ENCODE measurements at regions not wholly inside any gene's neighbourhood (a gene's known extent, or its start where the extent isn't known, plus 50 kb on each side); places are given as distances from the start of the nearest gene placed in this dataset.
"Not testable (repeated sequence)": the region's sequence is repeated elsewhere in the genome, so short reads cannot be mapped to it uniquely, and the experiment has no call there.

GRCh38 chr5:162685302-162685701, 617.7 kb downstream of the GABRG2 start:
- DNase-seq (ENCODE audit: low read depth in 4 of 6, low spot score in 6 of 6), result no peak
- Histone ChIP-seq H3K4me3 (ENCODE audit: low read depth, low read length) (no peak overlapping the region), H3K4me1 (ENCODE audit: control insufficient read depth, insufficient read depth, low read length) (no peaks in the 10 kb centered on the region), H3K36me3 (ENCODE audit: control insufficient read depth, insufficient read depth, low read length) (no peaks in the 10 kb centered on the region), H3K9me3 (ENCODE audit: control insufficient read depth, insufficient read depth, low read length) (no peaks in the 10 kb centered on the region), H3K27ac (ENCODE audit: low read depth, low read length) (no peak overlapping the region), H3K27me3 (ENCODE audit: control insufficient read depth, insufficient read depth, low read length) (no peaks in the 10 kb centered on the region)
- WGBS (ENCODE audit: insufficient coverage), result 97% methylated on average over 15 of the region's 15 CpGs

GRCh38 chr5:162696272-162696671, 628.7 kb downstream of the GABRG2 start:
- not testable (repeated sequence) for H3K27me3 ChIP-seq (ENCODE audit: control insufficient read depth, insufficient read depth, low read length); H3K4me1 ChIP-seq (ENCODE audit: control insufficient read depth, insufficient read depth, low read length); H3K27ac ChIP-seq (ENCODE audit: low read depth, low read length); H3K4me3 ChIP-seq (ENCODE audit: low read depth, low read length); DNase-seq (ENCODE audit: low read depth in 4 of 6, low spot score in 6 of 6); H3K36me3 ChIP-seq (ENCODE audit: control insufficient read depth, insufficient read depth, low read length); H3K9me3 ChIP-seq (ENCODE audit: control insufficient read depth, insufficient read depth, low read length)
- 89% methylated on average over 4 of the region's 5 CpGs for WGBS (ENCODE audit: insufficient coverage)

GRCh38 chr5:162699361-162699760, 631.8 kb downstream of the GABRG2 start:
- no peaks in the 10 kb centered on the region for H3K36me3 ChIP-seq (ENCODE audit: control insufficient read depth, insufficient read depth, low read length)
- no peak overlapping the region for H3K4me3 ChIP-seq (ENCODE audit: low read depth, low read length)
- peak in 1 of 6 donors; percentile 28 for DNase-seq (ENCODE audit: low read depth in 4 of 6, low spot score in 6 of 6)
- H3K4me1 ChIP-seq (ENCODE audit: control insufficient read depth, insufficient read depth, low read length), result no peaks in the 10 kb centered on the region
- H3K9me3 ChIP-seq (ENCODE audit: control insufficient read depth, insufficient read depth, low read length), result no peaks in the 10 kb centered on the region
- H3K27ac ChIP-seq (ENCODE audit: low read depth, low read length), result no peak overlapping the region
- H3K27me3 ChIP-seq (ENCODE audit: control insufficient read depth, insufficient read depth, low read length), result no peaks in the 10 kb centered on the region
- WGBS (ENCODE audit: insufficient coverage), result no CpG with 5 or more reads among the region's 4 CpGs

GRCh38 chr5:162703914-162704313, 636.3 kb downstream of the GABRG2 start:
- Histone ChIP-seq H3K27me3 (ENCODE audit: control insufficient read depth, insufficient read depth, low read length) (no peaks in the 10 kb centered on the region), H3K4me3 (ENCODE audit: low read depth, low read length) (no peak overlapping the region), H3K36me3 (ENCODE audit: control insufficient read depth, insufficient read depth, low read length) (no peaks in the 10 kb centered on the region), H3K4me1 (ENCODE audit: control insufficient read depth, insufficient read depth, low read length) (no peaks in the 10 kb centered on the region), H3K9me3 (ENCODE audit: control insufficient read depth, insufficient read depth, low read length) (no peaks in the 10 kb centered on the region), H3K27ac (ENCODE audit: low read depth, low read length) (no peak overlapping the region)
- DNase-seq (ENCODE audit: low read depth in 4 of 6, low spot score in 6 of 6), result peak in 2 of 6 donors; percentile 18 to 44
- WGBS (ENCODE audit: insufficient coverage), result 100% methylated on average over 1 of the region's 2 CpGs

GRCh38 chr5:162711244-162711643, 643.7 kb downstream of the GABRG2 start:
- DNase-seq (ENCODE audit: low read depth in 4 of 6, low spot score in 6 of 6), result no peak
- Histone ChIP-seq H3K27ac (ENCODE audit: low read depth, low read length) (no peak overlapping the region), H3K27me3 (ENCODE audit: control insufficient read depth, insufficient read depth, low read length) (no peaks in the 10 kb centered on the region), H3K4me3 (ENCODE audit: low read depth, low read length) (no peak overlapping the region), H3K36me3 (ENCODE audit: control insufficient read depth, insufficient read depth, low read length) (no peaks in the 10 kb centered on the region), H3K4me1 (ENCODE audit: control insufficient read depth, insufficient read depth, low read length) (no peaks in the 10 kb centered on the region), H3K9me3 (ENCODE audit: control insufficient read depth, insufficient read depth, low read length) (no peaks in the 10 kb centered on the region)
- 80% methylated on average over 3 of the region's 4 CpGs for WGBS (ENCODE audit: insufficient coverage)

- Histone ChIP-seq H3K27me3 (ENCODE audit: control insufficient read depth, insufficient read depth, low read length) (no peaks in the 10 kb centered on the region), H3K4me1 (ENCODE audit: control insufficient read depth, insufficient read depth, low read length) (no peaks in the 10 kb centered on the region), H3K27ac (ENCODE audit: low read depth, low read length) (no peak overlapping the region), H3K4me3 (ENCODE audit: low read depth, low read length) (no peak overlapping the region), H3K9me3 (ENCODE audit: control insufficient read depth, insufficient read depth, low read length) (peaks cover 5% of the 10 kb centered on the region), H3K36me3 (ENCODE audit: control insufficient read depth, insufficient read depth, low read length) (no peaks in the 10 kb centered on the region)
- DNase-seq (ENCODE audit: low read depth in 4 of 6, low spot score in 6 of 6), result no peak
These were observed 652.1 kb downstream of the GABRG2 start for GRCh38 chr5:162719720-162720119.

GRCh38 chr5:162721125-162721524, 653.6 kb downstream of the GABRG2 start:
- no peaks in the 10 kb centered on the region for H3K27me3 ChIP-seq (ENCODE audit: control insufficient read depth, insufficient read depth, low read length)
- WGBS (ENCODE audit: insufficient coverage), result no CpG with 5 or more reads among the region's 1 CpG
- H3K4me3 ChIP-seq (ENCODE audit: low read depth, low read length), result no peak overlapping the region
- DNase-seq (ENCODE audit: low read depth in 4 of 6, low spot score in 6 of 6), result no peak
- H3K27ac ChIP-seq (ENCODE audit: low read depth, low read length), result no peak overlapping the region
- H3K9me3 ChIP-seq (ENCODE audit: control insufficient read depth, insufficient read depth, low read length), result peaks cover 5% of the 10 kb centered on the region
- H3K4me1 ChIP-seq (ENCODE audit: control insufficient read depth, insufficient read depth, low read length), result no peaks in the 10 kb centered on the region
- no peaks in the 10 kb centered on the region for H3K36me3 ChIP-seq (ENCODE audit: control insufficient read depth, insufficient read depth, low read length)

GRCh38 chr5:162752612-162753011, 684.8 kb upstream of the CCNG1 start:
- Histone ChIP-seq H3K4me3 (ENCODE audit: low read depth, low read length) (no peak overlapping the region), H3K27ac (ENCODE audit: low read depth, low read length) (no peak overlapping the region), H3K9me3 (ENCODE audit: control insufficient read depth, insufficient read depth, low read length) (no peaks in the 10 kb centered on the region), H3K36me3 (ENCODE audit: control insufficient read depth, insufficient read depth, low read length) (no peaks in the 10 kb centered on the region), H3K4me1 (ENCODE audit: control insufficient read depth, insufficient read depth, low read length) (no peaks in the 10 kb centered on the region), H3K27me3 (ENCODE audit: control insufficient read depth, insufficient read depth, low read length) (no peaks in the 10 kb centered on the region)
- WGBS (ENCODE audit: insufficient coverage), result no CpG with 5 or more reads among the region's 3 CpGs
- DNase-seq (ENCODE audit: low read depth in 4 of 6, low spot score in 6 of 6), result no peak

GRCh38 chr5:162762119-162762518, 675.3 kb upstream of the CCNG1 start:
- Histone ChIP-seq H3K27me3 (ENCODE audit: control insufficient read depth, insufficient read depth, low read length) (no peaks in the 10 kb centered on the region), H3K27ac (ENCODE audit: low read depth, low read length) (no peak overlapping the region), H3K4me3 (ENCODE audit: low read depth, low read length) (no peak overlapping the region), H3K9me3 (ENCODE audit: control insufficient read depth, insufficient read depth, low read length) (no peaks in the 10 kb centered on the region), H3K4me1 (ENCODE audit: control insufficient read depth, insufficient read depth, low read length) (no peaks in the 10 kb centered on the region), H3K36me3 (ENCODE audit: control insufficient read depth, insufficient read depth, low read length) (no peaks in the 10 kb centered on the region)
- 72% methylated on average over 3 of the region's 5 CpGs for WGBS (ENCODE audit: insufficient coverage)
- DNase-seq (ENCODE audit: low read depth in 4 of 6, low spot score in 6 of 6), result no peak

GRCh38 chr5:162769019-162769418, 668.4 kb upstream of the CCNG1 start:
- no CpG with 5 or more reads among the region's 4 CpGs for WGBS (ENCODE audit: insufficient coverage)
- peak in 5 of 6 donors; percentile 30 to 96 (median 70) for DNase-seq (ENCODE audit: low read depth in 4 of 6, low spot score in 6 of 6)
- no peak overlapping the region for H3K27ac ChIP-seq (ENCODE audit: low read depth, low read length)
- H3K9me3 ChIP-seq (ENCODE audit: control insufficient read depth, insufficient read depth, low read length), result no peaks in the 10 kb centered on the region
- no peaks in the 10 kb centered on the region for H3K36me3 ChIP-seq (ENCODE audit: control insufficient read depth, insufficient read depth, low read length)
- no peaks in the 10 kb centered on the region for H3K4me1 ChIP-seq (ENCODE audit: control insufficient read depth, insufficient read depth, low read length)
- no peak overlapping the region for H3K4me3 ChIP-seq (ENCODE audit: low read depth, low read length)
- no peaks in the 10 kb centered on the region for H3K27me3 ChIP-seq (ENCODE audit: control insufficient read depth, insufficient read depth, low read length)
